Testis (tissue), 2 donors: ENCODE measurements at regions not wholly inside any gene's neighbourhood (a gene's known extent, or its start where the extent isn't known, plus 50 kb on each side); places are given as distances from the start of the nearest gene placed in this dataset.

Experiments used
- DNase-seq: peaks from one replicate; pipeline ENCODE4 v3.0.0-alpha.2; 2019
- H3K27ac ChIP-seq, 2 donors: fragments of 200-600 bp; sonication (generic); one replicate each; pipeline ENCODE4 v1.5.1; 2019
- H3K27me3 ChIP-seq: fragments of 200-600 bp; sonication (generic); one replicate; pipeline ENCODE4 v1.5.1; 2019
- H3K36me3 ChIP-seq: fragments of 200-600 bp; sonication (generic); one replicate; pipeline ENCODE4 v1.5.1; 2017; ENCODE audit warnings: low read depth; ENCODE audit errors: missing control alignments
- H3K4me1 ChIP-seq: fragments of 200-600 bp; sonication (generic); one replicate; pipeline ENCODE4 v1.5.1; 2019
- H3K4me3 ChIP-seq, 2 donors: fragments of 200-600 bp; sonication (generic); one replicate each; pipeline ENCODE4 v1.5.1; 2017 to 2019
- H3K9me3 ChIP-seq: fragments of 200-600 bp; sonication (generic); one replicate; pipeline ENCODE4 v1.5.1; 2017
- POLR2A ChIP-seq: fragments of 450-650 bp; IDR thresholded peaks from one replicate; pipeline ENCODE4 v1.6.1; 2017; ENCODE audit warnings: antibody characterized with exemption, mild to moderate bottlenecking, moderate library complexity
- WGBS, 2 donors: methylation state at CpG; one replicate each; pipeline ENCODE4 v1.1.5; 2018; 5-methylcytosine and 5-hydroxymethylcytosine counted together
- intact Hi-C: fragments of 100-400 bp; cut with DNase I; formaldehyde crosslinking; loops from one replicate; pipeline ENCODE4 v1.15.1; 2023; ENCODE audit warnings: low total_unique reads
- TF ChIP-seq, protein P1 (sequence below), 3 experiments: fragments of 450-650 bp in 2 of 3; fragments of 200-600 bp in 1 of 3; sonication (generic) in 1 of 3; IDR thresholded peaks; one replicate each; pipeline ENCODE4 v1.5.1; 2016 to 2019; ENCODE audit warnings: antibody characterized with exemption in 3 of 3, mild to moderate bottlenecking in 2 of 3, moderate library complexity in 1 of 3

DNA sequence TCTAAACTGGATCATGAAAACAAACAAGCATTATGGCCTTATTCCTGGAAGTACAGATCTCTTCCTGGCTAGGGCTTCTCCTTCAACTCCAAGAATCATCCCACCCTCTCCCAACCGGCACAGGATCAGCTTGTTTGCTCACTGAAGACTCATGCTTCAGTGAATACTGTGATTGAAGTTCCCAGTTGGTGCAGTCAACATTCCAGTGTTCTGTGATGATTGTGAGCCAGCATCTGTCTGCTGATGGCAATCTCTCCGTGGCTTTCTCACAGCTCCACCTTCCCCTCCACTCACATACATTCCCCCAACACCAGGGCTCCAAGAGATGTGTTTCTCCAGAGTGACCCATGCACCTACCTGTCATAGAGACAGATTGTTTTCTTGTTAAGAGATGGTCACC lies 421.3 kb upstream of the BTBD3 start:
- no peak overlapping the region for H3K27ac ChIP-seq
- TF ChIP-seq POLR2A = no peak
- TF ChIP-seq, protein P1, sequence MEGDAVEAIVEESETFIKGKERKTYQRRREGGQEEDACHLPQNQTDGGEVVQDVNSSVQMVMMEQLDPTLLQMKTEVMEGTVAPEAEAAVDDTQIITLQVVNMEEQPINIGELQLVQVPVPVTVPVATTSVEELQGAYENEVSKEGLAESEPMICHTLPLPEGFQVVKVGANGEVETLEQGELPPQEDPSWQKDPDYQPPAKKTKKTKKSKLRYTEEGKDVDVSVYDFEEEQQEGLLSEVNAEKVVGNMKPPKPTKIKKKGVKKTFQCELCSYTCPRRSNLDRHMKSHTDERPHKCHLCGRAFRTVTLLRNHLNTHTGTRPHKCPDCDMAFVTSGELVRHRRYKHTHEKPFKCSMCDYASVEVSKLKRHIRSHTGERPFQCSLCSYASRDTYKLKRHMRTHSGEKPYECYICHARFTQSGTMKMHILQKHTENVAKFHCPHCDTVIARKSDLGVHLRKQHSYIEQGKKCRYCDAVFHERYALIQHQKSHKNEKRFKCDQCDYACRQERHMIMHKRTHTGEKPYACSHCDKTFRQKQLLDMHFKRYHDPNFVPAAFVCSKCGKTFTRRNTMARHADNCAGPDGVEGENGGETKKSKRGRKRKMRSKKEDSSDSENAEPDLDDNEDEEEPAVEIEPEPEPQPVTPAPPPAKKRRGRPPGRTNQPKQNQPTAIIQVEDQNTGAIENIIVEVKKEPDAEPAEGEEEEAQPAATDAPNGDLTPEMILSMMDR (IDR thresholded peaks at IDR 0.05) = no peak
- H3K4me1 ChIP-seq = no peaks in the 10 kb centered on the region
- no peaks in the 10 kb centered on the region for H3K27me3 ChIP-seq
- H3K4me3 ChIP-seq = no peak overlapping the region
- H3K9me3 ChIP-seq = no peaks in the 10 kb centered on the region
- intact Hi-C loops = no loop called here
- no peak for DNase-seq
- H3K36me3 ChIP-seq = no peaks in the 10 kb centered on the region
- 36 to 67% methylated on average over 2 of the region's 2 CpGs for WGBS, 2 donors

GRCh38 chr20:11497545-11497944 lies 420.1 kb upstream of the BTBD3 start:
- H3K4me1 ChIP-seq = no peaks in the 10 kb centered on the region
- H3K4me3 ChIP-seq = no peak overlapping the region
- WGBS, 2 donors = 83 to 97% methylated on average over 1 of the region's 1 CpG
- H3K9me3 ChIP-seq = no peaks in the 10 kb centered on the region
- no peaks in the 10 kb centered on the region for H3K36me3 ChIP-seq
- intact Hi-C loops = no loop called here
- no peaks in the 10 kb centered on the region for H3K27me3 ChIP-seq
- TF ChIP-seq, protein P1 (IDR thresholded peaks at IDR 0.05) = no peak
- TF ChIP-seq POLR2A = no peak
- DNase-seq = no peak
- no peak overlapping the region for H3K27ac ChIP-seq

DNA sequence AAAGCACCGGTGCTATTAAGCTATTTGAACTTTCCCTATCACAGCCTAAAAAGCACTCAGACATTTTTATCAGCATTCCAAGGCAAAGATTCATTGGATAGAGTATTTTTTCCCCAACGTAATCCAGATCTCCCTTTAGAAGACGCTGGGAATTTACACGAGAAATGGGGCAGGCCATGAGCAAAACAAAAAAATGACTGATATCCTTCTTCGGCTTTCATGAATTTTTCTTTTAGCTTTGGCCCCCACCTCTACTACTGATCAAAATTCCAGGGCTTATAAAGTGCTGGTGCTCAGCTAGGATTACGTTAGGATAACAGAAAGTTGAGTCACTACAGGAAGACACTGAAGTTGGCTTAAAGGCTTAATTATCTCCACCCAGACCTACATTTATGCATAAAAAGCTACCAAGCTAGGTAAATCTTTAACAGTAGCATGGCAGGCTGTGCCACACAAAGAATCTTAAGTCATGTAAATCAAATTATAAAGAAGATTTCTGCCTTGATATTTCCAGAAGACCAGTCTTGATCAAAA lies 418.5 kb upstream of the BTBD3 start:
- DNase-seq = no peak
- WGBS, 2 donors = 84 to 86% methylated on average over 6 of the region's 6 CpGs
- H3K9me3 ChIP-seq = no peaks in the 10 kb centered on the region
- no peak for TF ChIP-seq POLR2A
- TF ChIP-seq, protein P1 (IDR thresholded peaks at IDR 0.05) = no peak
- H3K27me3 ChIP-seq = no peaks in the 10 kb centered on the region
- no peaks in the 10 kb centered on the region for H3K4me1 ChIP-seq
- H3K4me3 ChIP-seq = no peak overlapping the region
- intact Hi-C loops = no loop called here
- no peaks in the 10 kb centered on the region for H3K36me3 ChIP-seq
- H3K27ac ChIP-seq = no peak overlapping the region

DNA sequence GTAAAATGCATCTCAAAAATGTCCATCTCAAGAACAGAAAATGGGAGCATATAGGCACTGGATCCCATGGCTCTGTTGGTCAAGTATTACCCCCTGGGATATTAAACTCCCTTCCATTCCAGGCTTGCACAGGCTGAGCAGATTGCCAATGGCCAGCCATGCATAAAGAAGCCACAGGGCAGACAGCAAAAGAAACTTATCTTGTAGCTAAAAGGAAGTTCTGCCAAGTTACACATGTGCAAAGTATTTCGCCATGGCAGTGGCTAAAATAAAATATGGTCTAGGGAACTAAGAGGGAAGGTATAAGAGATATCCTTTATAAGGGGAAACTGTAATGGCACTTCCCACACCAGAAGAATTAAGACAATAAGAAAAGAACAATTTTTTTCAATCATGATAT lies 415.6 kb upstream of the BTBD3 start:
- intact Hi-C loops = no loop called here
- Histone ChIP-seq H3K36me3 (no peaks in the 10 kb centered on the region), H3K4me3 (no peak overlapping the region), H3K27ac (no peak overlapping the region), H3K9me3 (no peaks in the 10 kb centered on the region), H3K27me3 (no peaks in the 10 kb centered on the region), H3K4me1 (no peaks in the 10 kb centered on the region)
- 84 to 88% methylated on average over 1 of the region's 1 CpG for WGBS, 2 donors
- TF ChIP-seq, protein P1 (IDR thresholded peaks at IDR 0.05) = no peak
- TF ChIP-seq POLR2A = no peak
- DNase-seq = no peak

GRCh38 chr20:11502671-11503070 lies 415.0 kb upstream of the BTBD3 start:
- no peak for DNase-seq
- Histone ChIP-seq H3K4me3 (no peak overlapping the region), H3K9me3 (no peaks in the 10 kb centered on the region), H3K27me3 (no peaks in the 10 kb centered on the region), H3K27ac (no peak overlapping the region), H3K36me3 (no peaks in the 10 kb centered on the region), H3K4me1 (no peaks in the 10 kb centered on the region)
- TF ChIP-seq, protein P1 (IDR thresholded peaks at IDR 0.05) = no peak
- intact Hi-C loops = no loop called here
